Stimulated activated CD8-positive, alpha-beta memory T cell treated with anti-CD3 and anti-CD28 coated beads, Interleukin-15, amount 100 ng/mL, for 4 hours (primary cell): ENCODE measurements at regions not wholly inside any gene's neighbourhood (a gene's known extent, or its start where the extent isn't known, plus 50 kb on each side); places are given as distances from the start of the nearest gene placed in this dataset.

Experiments used
- DNase-seq, 2 donors: peaks; one replicate each; pipeline ENCODE4 v3.0.0-alpha.2; 2020; ENCODE audit warnings: low read depth in 2 of 2

GRCh38 chr7:8937204-8937603, 503.8 kb downstream of the NXPH1 start:
- DNase-seq: no peak

- no peak for DNase-seq
Measured at GRCh38 chr7:8938044-8938805, 504.8 kb downstream of the NXPH1 start.

- no peak for DNase-seq
Measured at GRCh38 chr7:8939446-8939845, 506.0 kb downstream of the NXPH1 start.

- DNase-seq: no peak
Measured at GRCh38 chr7:8963722-8964121, 530.3 kb downstream of the NXPH1 start.

GRCh38 chr7:8965177-8965576, 531.8 kb downstream of the NXPH1 start:
- no peak for DNase-seq

- no peak for DNase-seq
Measured at GRCh38 chr7:8973601-8974000, 540.2 kb downstream of the NXPH1 start.

GRCh38 chr7:8975681-8976080, 542.3 kb downstream of the NXPH1 start:
- no peak for DNase-seq

- DNase-seq: no peak
Measured at GRCh38 chr7:8982338-8982992, 549.1 kb downstream of the NXPH1 start.

- no peak for DNase-seq
Measured at GRCh38 chr7:8985255-8985654, 551.8 kb downstream of the NXPH1 start.

GRCh38 chr7:8988267-8988666, 554.9 kb downstream of the NXPH1 start:
- no peak for DNase-seq

- DNase-seq: no peak
Measured at GRCh38 chr7:8991159-8991558, 557.8 kb downstream of the NXPH1 start.

- DNase-seq: no peak
Measured at GRCh38 chr7:8998762-8999161, 565.4 kb downstream of the NXPH1 start.

- no peak for DNase-seq
Measured at GRCh38 chr7:9013940-9014339, 580.5 kb downstream of the NXPH1 start.

- DNase-seq: no peak
Measured at GRCh38 chr7:9017286-9017685, 583.9 kb downstream of the NXPH1 start.

GRCh38 chr7:9022456-9022855, 589.0 kb downstream of the NXPH1 start:
- no peak for DNase-seq

GRCh38 chr7:9023675-9024294, 590.4 kb downstream of the NXPH1 start:
- no peak for DNase-seq

GRCh38 chr7:9026121-9026520, 592.7 kb downstream of the NXPH1 start:
- no peak for DNase-seq

GRCh38 chr7:9028012-9028411, 594.6 kb downstream of the NXPH1 start:
- DNase-seq: no peak

- no peak for DNase-seq
Measured at GRCh38 chr7:9029681-9030530, 596.5 kb downstream of the NXPH1 start.

GRCh38 chr7:9030976-9031375, 597.6 kb downstream of the NXPH1 start:
- DNase-seq: no peak

- no peak for DNase-seq
Measured at GRCh38 chr7:9031386-9031785, 598.0 kb downstream of the NXPH1 start.

- DNase-seq: no peak
Measured at GRCh38 chr7:9036080-9036479, 602.7 kb downstream of the NXPH1 start.
